CD1c-positive myeloid dendritic cell (primary cell): ENCODE measurements at regions not wholly inside any gene's neighbourhood (a gene's known extent, or its start where the extent isn't known, plus 50 kb on each side); places are given as distances from the start of the nearest gene placed in this dataset.

Source experiments
- DNase-seq: peaks from one replicate; pipeline ENCODE4 v3.0.0-alpha.2; 2016; ENCODE audit errors: extremely low spot score

- DNase-seq: no peak
These were observed 615.6 kb upstream of the CDH4 start for GRCh38 chr20:60636417-60636816.

- no peak for DNase-seq
These were observed 614.3 kb upstream of the CDH4 start for GRCh38 chr20:60637801-60638200.

GRCh38 chr20:60638430-60639098, 613.5 kb upstream of the CDH4 start:
- no peak for DNase-seq

GRCh38 chr20:60641879-60642447, 610.1 kb upstream of the CDH4 start:
- DNase-seq: no peak

DNA sequence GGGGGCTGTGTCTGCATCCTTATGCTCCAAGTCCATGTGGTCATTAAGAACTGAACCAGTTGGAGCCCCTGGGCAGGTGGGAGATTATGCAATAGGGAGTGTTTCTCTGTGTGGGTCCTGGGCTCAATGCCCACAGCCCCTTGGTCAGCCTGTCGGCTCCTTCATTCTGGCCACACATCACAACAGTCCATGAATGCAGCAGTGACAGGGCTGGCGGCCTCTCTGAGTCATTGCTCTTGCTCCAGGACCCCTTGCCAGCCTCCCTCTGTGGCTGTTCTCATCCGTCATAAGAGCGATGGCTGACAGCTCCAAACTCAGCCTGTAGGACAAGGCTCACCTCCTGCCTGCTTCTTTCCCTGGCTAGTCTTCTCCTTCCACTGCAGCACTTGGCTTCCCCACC, 609.5 kb upstream of the CDH4 start:
- DNase-seq: no peak

- DNase-seq: no peak
These were observed 603.5 kb upstream of the CDH4 start for GRCh38 chr20:60648556-60648955.

- DNase-seq: no peak
These were observed 602.5 kb upstream of the CDH4 start for GRCh38 chr20:60649541-60649940.

- no peak for DNase-seq
These were observed 602.0 kb upstream of the CDH4 start for GRCh38 chr20:60650087-60650486.

- DNase-seq: no peak
These were observed 600.0 kb upstream of the CDH4 start for GRCh38 chr20:60652046-60652445.

- DNase-seq: no peak
These were observed 599.4 kb upstream of the CDH4 start for GRCh38 chr20:60652615-60653014.

- no peak for DNase-seq
These were observed 598.8 kb upstream of the CDH4 start for GRCh38 chr20:60653111-60653845.

DNA sequence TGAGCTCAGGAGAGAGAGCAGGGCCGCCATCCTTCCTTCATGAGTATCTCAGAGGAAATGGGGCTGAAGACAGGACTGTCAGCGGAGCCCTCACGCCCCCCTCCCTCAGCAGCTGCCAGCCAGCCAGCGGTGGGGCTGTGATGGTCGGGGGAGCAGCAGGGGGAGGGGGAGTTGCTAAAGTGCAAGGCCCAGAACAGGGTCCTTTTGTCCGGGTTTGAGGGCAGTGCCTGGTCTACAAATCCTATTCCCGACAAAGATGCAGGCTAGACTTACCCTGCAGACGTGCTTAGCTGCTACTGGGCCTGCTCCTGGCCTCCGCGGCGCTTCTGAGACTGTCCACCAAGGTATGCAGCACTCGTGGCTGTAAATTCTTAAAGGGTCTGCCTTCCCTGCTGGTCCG, 593.4 kb upstream of the CDH4 start:
- DNase-seq: no peak

DNA sequence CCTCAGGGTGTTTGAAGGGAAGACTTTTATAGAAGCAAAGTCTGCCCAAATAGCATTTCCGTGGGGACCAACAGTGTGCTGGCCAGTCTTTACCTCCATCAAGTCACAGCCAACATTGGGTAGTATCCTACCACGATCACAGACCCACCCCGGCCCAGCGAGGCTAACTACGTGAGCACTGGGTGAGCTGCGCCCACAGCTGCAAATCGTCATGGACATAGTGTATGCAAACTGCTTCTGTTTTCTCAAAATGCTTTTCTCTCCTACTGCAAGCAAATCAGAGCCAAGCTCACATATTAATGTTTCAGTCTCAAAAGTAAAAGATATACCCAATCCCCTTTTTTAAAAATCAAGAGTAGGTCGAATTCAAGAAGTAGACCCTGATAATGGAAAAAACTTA, 592.8 kb upstream of the CDH4 start:
- DNase-seq: no peak

- DNase-seq: no peak
These were observed 589.8 kb upstream of the CDH4 start for GRCh38 chr20:60662307-60662706.

DNA sequence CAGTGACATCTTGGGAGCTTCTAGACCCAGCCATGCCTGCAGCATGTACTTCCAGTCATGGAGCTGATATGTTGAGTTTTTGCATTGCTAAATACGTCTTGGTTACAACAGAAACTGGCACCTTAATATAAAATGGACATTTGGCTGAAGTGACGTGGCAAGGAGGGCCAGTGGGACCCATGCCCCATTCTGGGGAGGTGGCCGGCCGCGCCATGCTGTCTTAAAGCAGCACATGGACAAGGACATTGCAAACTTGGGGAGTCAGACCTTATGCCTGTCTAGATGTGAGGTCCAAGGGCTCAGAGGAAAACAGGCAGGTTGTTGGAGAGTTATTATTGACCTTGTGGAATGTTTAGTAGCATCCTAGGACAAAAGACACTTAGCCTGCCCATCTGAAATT, 588.0 kb upstream of the CDH4 start:
- DNase-seq: no peak

DNA sequence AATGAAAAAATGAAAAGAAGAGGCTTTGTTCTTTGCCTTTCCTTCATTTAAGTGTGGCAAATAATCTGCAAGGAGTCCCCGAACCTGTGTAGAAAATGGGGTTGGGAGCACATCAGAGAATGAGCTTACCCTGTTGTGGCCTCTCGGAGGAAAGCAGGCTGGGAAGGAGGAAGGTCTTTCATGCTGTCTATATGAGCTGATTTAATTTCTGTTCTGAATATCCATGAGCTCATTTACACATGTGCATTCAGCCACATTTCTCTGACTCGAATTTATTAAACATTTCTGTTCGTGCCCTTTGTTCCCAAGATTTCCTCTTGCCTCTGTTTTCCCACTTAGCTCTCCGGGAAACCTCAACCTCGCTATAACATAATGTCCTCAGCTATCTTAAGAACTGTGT, 584.4 kb upstream of the CDH4 start:
- no peak for DNase-seq

- DNase-seq: no peak
These were observed 582.9 kb upstream of the CDH4 start for GRCh38 chr20:60669211-60669610.

GRCh38 chr20:60676011-60676410, 576.0 kb upstream of the CDH4 start:
- no peak for DNase-seq

GRCh38 chr20:60677819-60678218, 574.2 kb upstream of the CDH4 start:
- DNase-seq: no peak

DNA sequence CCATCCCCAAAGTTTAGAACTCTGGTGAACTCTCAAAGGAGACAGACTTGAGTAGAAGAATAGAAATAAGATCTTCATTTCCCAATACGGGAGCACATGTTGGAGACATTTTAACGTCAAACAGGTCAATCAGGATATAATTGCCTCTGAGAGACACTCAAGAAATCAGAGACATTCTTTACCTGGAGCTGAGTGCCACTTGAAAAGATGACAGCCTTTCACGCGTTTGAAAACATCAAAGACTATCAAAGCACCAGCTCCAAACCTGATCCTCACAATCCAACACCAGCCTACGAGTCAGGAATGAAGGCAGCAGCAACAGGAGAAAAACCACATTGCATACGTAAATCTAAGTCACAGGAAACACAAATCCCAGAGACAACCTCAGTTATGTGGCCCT, 571.5 kb upstream of the CDH4 start:
- DNase-seq: no peak

GRCh38 chr20:60687213-60687612, 564.8 kb upstream of the CDH4 start:
- no peak for DNase-seq

DNA sequence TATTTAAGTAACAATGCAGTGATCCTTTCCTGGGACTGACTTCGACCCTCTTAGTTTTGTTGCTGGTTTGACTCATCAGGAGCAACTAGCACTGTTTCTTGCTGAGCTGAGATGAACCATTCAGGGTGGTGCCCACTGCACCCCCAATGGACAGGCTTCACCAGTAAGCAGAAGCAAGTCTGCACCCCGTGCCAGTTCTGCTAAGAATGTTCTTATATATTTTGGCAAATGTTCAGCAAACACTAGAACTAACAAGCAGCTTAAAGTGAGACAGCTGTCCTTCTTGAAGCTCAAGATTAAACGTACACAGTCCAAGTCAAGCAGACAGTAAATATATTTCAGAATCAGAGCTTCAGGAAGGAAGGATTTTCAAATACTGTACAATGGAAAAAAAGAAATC, 561.3 kb upstream of the CDH4 start:
- DNase-seq: no peak

DNA sequence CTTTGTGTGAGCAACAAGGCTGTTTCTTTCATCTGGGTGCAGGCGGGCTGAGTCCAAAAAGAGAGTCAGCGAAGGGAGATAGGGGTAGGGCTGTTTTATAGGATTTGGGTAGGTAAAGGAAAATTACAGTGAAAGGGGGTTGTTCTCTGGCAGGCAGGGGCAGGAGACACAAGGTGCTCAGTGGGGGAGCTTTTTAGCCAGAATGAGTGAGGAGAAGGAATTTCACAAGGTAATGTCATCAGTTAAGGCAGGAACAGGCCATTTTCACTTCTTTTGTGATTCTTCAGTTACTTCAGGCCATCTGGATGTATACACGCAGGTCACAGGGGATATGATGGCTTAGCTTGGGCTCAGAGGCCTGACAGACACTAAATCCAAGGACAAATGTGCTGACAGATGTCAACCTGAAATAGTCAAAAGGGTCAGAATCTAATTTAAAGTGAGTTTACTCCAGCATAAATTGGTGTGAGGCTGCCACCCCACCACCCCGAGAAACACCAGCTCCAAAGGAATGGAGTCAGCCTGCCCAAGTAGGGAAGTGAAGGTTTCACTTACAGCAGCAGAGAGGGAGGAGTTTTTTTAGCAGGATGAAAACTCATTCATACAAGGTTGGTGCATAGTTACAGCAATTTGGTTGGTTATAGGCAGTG, 560.0 kb upstream of the CDH4 start:
- DNase-seq: no peak
